Posterior vena cava (tissue), 2 donors: ENCODE measurements at regions not wholly inside any gene's neighbourhood (a gene's known extent, or its start where the extent isn't known, plus 50 kb on each side); places are given as distances from the start of the nearest gene placed in this dataset.
"Not testable (repeated sequence)": the region's sequence is repeated elsewhere in the genome, so short reads cannot be mapped to it uniquely, and the experiment has no call there.

Source experiments
- DNase-seq: peaks from one replicate; pipeline ENCODE4 v3.0.0-alpha.2; 2020; ENCODE audit warnings: low spot score
- intact Hi-C, 2 donors: fragments of 100-400 bp; cut with DNase I; formaldehyde crosslinking; loops; one replicate each; pipeline versions ENCODE4 v1.14.1 to v1.14.2; 2022 to 2023
- donor health status: DM: yes; HTN: yes; CAD: no.
- donor health status: DM: yes; HTN: yes; CAD: no.

DNA sequence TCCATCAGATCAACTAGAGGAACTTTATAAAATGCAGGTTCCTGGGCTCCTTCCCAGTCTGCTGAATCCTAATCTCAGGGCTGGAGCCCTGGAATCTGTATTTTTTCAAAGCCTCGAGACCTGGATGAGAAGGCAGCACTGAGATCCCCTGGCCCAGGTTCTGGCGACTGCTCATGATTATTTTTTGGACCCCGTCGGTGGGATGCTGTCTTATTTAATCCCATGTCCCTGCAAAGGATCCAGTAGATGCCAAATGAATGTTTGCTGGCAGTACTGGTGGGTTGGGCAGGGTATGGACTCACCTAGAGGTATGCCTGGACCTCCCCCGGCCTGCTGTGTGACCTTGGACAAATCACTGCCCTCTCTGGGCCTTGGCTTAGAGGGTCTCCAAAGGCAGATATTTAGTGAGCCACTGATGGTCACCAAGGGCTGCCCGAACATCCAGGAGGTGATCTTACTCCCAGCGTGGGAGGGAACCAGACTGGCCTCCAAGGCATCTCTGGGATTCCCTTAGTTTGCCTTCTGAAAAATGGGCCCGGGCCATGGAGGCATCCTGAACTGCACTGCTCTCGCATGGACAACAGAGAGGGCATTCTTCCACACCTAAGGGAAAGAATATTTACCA, 91.6 kb upstream of the RUNX3 start:
- intact Hi-C loops: no loop called here
- no peak for DNase-seq

- intact Hi-C loops: no loop called here
- no peak for DNase-seq
Measured at GRCh38 chr1:25020851-25021590, 90.9 kb upstream of the RUNX3 start.

DNA sequence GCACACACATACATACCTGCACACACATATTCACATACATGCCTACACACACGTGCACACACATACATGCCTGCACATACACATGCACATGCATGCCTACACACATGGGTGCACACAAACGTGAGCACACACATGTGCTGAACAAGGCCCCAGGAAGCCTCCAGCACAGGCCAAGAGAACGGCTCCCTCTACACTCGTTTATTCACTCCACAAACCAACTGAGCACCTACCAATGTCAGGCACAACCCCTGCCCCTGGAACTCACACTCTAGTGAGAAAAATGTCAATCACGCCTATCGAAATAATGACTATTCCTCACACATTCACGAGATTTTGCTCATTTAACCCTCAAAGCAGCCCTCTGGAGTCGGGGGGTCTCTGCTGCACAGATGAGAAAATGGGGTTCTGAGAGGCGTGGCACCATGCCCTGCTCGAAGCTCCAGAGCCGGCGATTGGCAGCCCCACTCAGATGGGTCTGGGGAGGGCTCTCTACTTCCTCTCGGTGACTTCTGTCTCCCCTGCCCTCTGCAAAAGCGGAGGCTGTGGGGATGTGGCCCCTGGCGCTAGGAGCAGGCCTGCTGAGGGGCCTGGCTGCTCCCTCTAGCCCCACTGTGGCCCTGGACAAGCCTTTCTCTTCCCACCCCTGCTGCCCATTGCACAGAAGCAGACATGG, 90.2 kb upstream of the RUNX3 start:
- intact Hi-C loops: no loop called here
- DNase-seq: no peak

DNA sequence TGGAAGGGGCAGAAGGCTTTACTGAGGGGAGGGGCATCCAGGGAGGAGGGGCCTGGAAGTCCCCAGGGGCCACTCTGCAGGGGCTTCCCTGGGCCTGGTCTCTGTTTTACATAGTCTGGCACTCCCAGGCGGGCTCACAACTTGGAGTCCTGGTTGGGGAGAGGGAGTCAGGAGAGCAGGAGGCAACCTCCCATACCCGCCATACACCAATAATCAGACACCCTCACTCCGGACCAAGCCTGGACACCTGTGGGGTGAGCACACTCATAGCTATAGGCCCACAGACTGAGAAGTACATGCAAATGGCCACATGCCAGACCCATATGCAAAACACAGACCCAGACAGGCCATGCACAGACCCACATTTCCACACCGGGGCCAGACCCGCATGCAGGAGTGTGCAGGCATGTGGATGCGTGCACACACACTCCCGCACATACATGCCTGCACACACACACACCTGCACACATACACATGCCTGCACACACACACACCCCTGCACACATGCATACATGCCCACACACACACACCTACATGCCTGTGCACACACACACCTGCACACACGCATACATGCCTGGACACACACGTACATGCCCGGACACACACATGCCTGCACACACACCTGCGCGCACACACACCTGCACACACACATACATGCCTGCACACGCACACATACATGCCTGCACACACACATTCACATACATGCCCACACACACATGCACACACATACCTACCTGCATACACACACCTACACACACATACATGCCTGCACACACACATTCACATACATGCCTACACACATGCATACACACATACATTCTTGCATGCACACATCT, 89.5 kb upstream of the RUNX3 start:
- intact Hi-C loops: no loop called here
- DNase-seq: no peak

DNA sequence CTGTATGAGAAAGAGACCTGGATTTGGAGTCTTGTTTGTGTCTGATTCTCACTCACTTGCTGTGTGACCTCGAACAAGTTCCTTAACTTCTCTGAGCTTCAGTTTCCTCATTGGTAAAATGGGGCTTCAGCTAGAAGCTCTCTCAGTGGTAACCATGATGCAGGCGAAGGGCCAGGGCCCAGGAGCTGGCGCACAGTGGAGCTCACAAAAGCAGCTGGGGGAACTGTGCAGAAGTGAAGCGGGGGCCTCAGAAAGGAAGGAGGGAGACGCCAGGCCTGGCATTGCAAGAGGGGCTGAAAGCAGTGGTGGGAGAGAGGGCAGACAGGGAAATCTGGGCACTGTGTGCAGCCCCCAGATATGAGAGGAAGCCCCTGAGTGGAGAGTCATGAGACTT, 88.9 kb upstream of the RUNX3 start:
- intact Hi-C loops: no loop called here
- no peak for DNase-seq

GRCh38 chr1:25018110-25018735, 88.1 kb upstream of the RUNX3 start:
- DNase-seq: no peak
- intact Hi-C loops: no loop called here

- intact Hi-C loops: no loop called here
Measured at GRCh38 chr1:25017436-25018109, 87.5 kb upstream of the RUNX3 start.

GRCh38 chr1:25012966-25013962, 83.2 kb upstream of the RUNX3 start:
- no peak for DNase-seq
- intact Hi-C loops: no loop called here

More at GRCh38 chr1:25017436-25018109, 87.5 kb upstream of the RUNX3 start:
- no peak for DNase-seq

DNA sequence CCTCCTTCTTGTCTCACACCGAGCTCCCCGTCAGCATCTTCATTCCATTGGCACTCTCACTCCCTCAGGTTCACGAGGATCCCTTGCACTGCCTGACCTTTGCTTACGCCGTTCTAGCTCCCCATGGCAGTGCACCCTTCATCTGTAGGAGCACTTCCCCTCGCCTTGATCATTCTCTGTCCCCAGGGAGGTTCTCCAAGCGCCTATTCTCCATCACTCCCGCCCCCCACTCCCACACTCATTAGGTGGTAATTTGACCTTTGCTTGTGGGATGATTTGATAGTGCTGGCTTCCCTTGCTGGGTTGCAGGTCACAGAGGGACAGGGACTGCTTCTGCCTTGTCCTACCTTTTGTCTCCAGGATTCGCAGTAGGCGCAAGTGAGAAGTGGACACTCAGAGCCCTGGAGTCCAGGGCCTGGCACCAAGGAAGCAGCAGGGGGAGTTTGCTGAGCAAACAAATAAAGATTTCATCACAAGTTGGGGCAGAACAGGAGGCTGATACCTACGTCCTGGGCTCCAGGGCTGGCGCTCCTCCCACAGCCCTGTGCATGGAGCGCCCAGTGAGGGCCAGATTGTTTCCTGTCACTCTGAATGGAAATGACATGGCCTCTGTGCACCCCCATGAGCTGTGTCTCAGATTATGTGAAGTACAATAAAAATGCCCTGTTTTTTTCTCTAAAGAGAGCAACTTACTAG, 82.0 kb upstream of the RUNX3 start:
- intact Hi-C loops: no loop called here
- no peak for DNase-seq

- DNase-seq: no peak
- intact Hi-C loops: no loop called here
Measured at GRCh38 chr1:25011275-25011674, 81.2 kb upstream of the RUNX3 start.

GRCh38 chr1:25009671-25010262, 79.7 kb upstream of the RUNX3 start:
- DNase-seq: no peak
- intact Hi-C loops: no loop called here

DNA sequence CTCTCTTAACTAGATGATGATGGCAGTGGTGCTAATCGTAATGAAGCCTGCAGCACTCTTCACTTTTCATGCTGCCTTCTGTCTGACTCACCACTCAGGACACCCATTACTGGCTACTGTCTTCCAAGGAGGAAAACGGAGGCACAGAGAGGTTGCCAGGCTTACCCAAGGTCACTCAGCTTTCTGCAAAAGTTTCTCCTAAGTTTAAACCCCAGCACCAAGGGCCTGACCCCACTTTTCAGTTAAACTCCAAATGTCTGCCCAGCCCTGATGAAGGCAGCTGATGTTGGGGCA, 78.1 kb upstream of the RUNX3 start:
- no peak for DNase-seq
- intact Hi-C loops: no loop called here

DNA sequence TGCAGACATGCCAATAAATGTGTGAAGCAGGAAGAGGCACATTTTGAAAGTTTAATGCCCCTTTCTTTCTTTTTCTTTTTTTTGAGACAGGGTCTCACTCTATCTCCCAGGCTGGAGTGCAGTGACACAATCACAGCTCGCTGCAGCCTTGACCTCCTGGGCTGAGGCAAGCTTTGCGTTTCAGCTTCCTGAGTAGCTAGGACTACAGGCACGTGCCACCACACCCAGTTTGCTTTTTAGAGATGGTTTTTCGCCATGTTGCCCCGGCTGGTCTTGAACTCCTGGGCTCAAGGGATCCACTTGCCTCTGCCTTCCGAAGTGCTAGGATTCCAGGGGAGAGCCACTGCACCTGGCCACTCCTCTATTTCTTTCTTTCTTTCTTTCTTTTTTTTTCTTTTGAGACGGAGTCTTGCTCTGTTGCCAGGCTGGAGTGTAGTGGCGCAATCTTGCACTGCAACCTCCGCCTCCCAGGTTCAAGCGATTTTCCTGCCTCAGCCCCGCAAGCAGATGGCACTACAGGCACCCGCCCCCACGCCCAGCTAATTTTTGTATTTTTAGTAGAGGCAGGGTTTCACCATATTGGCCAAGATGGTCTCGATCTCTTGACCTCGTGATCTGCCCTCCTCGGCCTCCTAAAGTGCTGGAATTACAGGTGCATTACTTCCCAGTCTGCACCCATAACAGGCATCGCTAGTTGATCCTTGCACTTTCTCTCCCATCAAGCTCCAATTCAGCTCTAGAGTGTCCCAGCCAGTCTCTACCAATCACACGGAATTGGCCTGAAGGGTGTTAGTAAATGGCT, 77.5 kb upstream of the RUNX3 start:
- DNase-seq, intact Hi-C loops: not testable (repeated sequence)

GRCh38 chr1:25006770-25007169, 76.7 kb upstream of the RUNX3 start:
- DNase-seq: no peak
- intact Hi-C loops: no loop called here

DNA sequence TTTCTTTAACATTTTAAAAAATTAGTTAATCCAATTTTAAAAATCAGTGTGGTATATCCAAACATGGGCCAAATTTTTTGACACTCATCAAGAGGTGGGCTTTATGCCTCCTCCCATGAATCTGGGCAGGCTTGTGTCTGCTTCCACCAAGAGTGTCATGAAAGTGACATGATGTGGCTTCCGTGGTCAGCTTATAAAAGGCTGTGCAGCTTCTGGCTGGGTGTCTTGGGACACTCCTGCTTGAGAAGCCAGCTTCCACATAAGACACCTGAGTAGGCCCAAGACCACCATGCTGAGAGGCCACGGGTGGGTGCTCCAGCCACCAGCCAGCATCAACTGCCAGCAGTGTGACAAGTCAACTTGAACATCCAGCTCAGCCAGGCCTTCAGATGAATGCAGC, 74.3 kb upstream of the RUNX3 start:
- DNase-seq: no peak
- intact Hi-C loops: no loop called here
